ENCODE measurements at regions not wholly inside any gene's neighbourhood (a gene's known extent, or its start where the extent isn't known, plus 50 kb on each side); places are given as distances from the start of the nearest gene placed in this dataset.

- Histone ChIP-seq H3K27me3 (no peaks in the 10 kb centered on the region), H3K27ac (peak overlapping the region in 1 of 2 donors; percentile 86), H3K4me3 (no peak overlapping the region), H3K4me1 (peaks cover 0 to 9% of the 10 kb centered on the region in 2 donors), H3K36me3 (no peaks in the 10 kb centered on the region), H3K9me3 (no peaks in the 10 kb centered on the region)
- intact Hi-C loops (cut with DNase I; ENCODE audit: low total_unique reads): no loop called here
- TF ChIP-seq POLR2A (IDR thresholded peaks at IDR 0.05) (no peak), POLR2AphosphoS5 (IDR thresholded peaks at IDR 0.05) (no peak), CTCF (IDR thresholded peaks at IDR 0.05) (no peak)
- DNase-seq (ENCODE audit: low spot score in 2 of 2): no peak
Measured at GRCh38 chr16:11494433-11494832, 92.3 kb downstream of the LITAF start.

- Histone ChIP-seq H3K27me3 (no peaks in the 10 kb centered on the region), H3K27ac (peak overlapping the region in 1 of 2 donors; percentile 86), H3K36me3 (no peaks in the 10 kb centered on the region), H3K9me3 (no peaks in the 10 kb centered on the region), H3K4me1 (peaks cover 0 to 9% of the 10 kb centered on the region in 2 donors), H3K4me3 (no peak overlapping the region)
- TF ChIP-seq POLR2AphosphoS5 (IDR thresholded peaks at IDR 0.05): no peak
- TF ChIP-seq POLR2A (IDR thresholded peaks at IDR 0.05): no peak
- no peak for TF ChIP-seq CTCF (IDR thresholded peaks at IDR 0.05)
- intact Hi-C loops (cut with DNase I; ENCODE audit: low total_unique reads): no loop called here
- DNase-seq (ENCODE audit: low spot score in 2 of 2): no peak
Measured at GRCh38 chr16:11495066-11495407, 91.7 kb downstream of the LITAF start.

Measured in breast epithelium (tissue), 4 donors.